HG03064 (cell line): ENCODE measurements at regions not wholly inside any gene's neighbourhood (a gene's known extent, or its start where the extent isn't known, plus 50 kb on each side); places are given as distances from the start of the nearest gene placed in this dataset.

Experiments used
- ATAC-seq: cut with Tn5 transposase; IDR thresholded peaks from one replicate; pipeline ENCODE4 v1.9.1; 2021; ENCODE audit warnings: low read depth; ENCODE audit not compliant: unreplicated experiment

DNA sequence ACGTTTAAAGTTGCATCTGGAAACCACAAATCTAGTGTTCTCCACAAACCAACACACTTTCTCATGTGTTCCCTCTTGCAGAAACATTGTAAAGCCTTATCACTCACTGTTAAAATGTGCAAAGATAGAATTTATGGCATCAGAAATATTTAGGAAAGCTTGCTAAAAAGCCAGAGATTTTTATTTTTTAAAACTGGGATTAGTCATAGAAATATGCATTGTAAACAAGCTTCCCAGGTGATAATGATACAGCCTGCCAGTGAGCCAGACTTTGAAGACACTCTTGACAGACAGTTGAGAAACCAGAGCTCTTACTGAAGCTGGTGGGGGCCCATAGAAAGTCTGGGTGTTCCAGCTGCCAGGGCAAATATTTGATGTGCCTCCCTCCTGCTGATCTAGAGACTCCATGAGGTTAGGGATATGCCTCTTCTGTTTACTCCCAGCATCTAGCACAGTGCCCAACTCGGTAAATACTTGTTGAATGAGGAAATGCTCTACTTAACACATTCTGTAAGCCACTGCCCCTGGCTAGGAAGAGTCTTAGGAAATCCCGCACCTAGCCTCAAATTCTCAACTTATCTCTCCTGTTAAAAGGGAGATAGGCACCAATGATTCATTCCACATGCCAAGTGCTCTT, 179.0 kb upstream of the RASGEF1B start:
- ATAC-seq: no peak

DNA sequence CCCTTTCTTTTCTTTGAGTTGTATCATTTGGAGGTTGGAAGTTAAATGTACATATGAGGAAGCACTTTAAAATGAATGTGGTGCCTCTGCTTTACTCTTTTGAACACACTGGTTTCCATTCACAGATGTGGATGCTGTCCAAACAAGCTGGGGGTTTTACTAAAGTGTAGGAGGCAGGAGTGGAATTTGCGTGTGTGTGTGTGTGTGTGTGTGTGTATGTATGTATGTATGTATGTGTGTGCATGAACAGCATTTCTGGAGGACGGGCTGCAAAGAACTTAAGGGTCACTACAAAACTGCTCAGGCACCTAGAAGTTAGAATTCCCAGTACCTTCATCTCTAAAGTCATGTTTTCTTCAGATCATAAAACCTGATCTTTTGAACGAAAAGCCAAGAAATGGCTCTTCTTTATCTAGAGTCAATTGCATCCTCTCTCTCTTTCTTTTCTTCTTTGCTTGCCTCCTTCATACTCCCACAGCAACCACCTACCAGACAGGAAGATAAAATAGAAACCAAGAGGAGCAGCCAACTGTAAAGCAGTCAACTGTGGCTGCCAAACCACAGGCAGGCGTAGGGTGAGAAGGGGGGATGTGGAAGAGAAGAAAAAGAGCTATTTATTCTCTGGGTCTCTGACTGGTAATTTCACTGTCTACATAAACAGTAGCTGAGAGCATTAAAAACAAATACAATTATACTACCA, 177.0 kb upstream of the RASGEF1B start:
- ATAC-seq: peak; percentile 96

DNA sequence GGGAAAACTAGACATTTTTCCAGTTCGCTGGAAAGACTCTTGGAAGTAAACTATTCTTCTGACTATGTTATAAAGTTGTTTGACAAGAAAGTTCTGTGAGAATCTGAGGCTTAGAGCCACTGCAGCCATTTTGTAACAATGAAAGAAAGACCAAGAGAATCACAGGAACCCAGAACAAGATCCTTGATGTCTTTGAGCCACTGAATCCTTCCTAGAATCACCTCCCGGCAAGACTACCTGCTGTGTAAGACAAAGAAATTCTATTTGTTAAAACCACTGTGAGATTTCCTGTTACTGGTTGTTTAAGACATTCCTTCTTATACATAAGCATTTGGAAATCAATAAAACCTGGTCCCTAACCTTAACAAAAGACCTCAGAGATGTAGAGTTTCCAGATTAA, 175.7 kb upstream of the RASGEF1B start:
- ATAC-seq: no peak

DNA sequence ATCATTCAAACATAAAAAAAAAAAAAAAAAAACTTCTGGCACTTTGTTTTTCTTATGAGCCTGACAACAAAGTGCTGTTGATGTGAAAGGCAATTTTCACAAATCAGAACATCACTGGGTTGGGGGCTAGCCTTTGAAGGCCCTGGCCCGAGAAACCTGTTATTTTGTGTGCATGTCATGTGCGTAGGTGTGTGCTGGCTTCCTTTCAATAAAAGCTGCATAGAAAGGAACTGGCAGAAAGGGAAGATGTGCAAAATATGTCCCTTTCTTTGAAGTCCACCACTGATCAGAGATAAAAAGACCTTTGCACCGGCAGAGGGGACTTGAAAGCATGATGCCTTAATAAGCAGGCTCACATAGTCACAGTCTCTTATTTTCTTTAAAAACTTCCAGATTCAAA, 170.8 kb upstream of the RASGEF1B start:
- no peak for ATAC-seq

DNA sequence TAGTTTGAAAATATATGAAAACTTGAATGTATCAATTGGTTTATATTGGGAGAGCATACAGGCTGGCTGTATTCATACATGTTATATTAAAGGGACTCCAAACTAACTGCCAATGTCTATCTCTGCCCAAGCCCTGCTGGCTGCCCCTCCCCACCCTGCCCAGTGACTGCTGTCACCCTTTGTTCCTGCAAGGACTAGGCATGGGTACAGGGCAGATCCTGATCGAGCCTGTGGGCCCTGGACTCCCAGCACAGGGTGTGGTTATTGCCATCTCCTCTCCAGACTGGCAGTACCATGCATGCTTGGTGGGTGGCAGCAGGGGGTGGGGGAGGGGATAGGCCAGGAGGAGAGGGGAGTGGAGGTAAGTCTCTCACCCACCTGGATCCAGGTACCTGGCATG, 167.5 kb upstream of the RASGEF1B start:
- ATAC-seq: no peak

DNA sequence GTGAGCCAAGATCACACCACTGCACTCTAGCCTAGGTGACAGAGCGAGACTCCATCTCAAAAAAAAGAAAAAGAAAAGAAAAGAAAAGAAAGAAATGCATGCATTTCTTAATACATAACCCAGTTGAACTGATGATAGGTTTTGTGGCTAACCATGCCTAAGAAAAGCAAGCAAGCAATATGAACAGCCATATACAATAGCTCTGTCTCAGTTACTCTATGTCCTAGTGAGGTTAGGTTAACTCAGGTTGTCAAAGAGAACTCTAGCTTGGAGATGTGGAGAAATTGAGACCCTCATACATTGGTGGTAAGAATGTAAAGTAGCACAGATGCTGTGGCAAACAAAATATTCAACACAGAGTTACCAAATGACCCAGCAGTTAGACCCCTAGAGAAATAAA, 167.0 kb upstream of the RASGEF1B start:
- ATAC-seq: no peak

DNA sequence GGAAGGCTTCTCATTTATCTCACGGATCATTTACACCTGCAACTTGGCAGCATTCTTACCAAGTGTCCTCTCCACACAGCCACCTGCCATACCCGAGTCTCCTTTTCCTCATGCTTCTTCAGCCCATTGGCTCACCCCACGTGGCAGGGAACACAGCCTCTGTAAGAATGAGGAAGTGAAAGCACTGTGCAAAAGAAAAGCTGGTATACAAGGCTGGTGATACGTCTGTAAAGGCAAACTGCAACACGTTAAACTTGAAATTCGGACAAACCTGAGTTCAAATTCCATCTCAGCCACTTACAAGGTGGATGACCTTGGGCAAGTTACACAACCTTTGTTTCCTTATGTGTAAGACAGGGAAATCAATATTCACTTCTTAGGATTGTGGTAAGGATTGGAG, 164.0 kb upstream of the RASGEF1B start:
- ATAC-seq: peak; percentile 82

DNA sequence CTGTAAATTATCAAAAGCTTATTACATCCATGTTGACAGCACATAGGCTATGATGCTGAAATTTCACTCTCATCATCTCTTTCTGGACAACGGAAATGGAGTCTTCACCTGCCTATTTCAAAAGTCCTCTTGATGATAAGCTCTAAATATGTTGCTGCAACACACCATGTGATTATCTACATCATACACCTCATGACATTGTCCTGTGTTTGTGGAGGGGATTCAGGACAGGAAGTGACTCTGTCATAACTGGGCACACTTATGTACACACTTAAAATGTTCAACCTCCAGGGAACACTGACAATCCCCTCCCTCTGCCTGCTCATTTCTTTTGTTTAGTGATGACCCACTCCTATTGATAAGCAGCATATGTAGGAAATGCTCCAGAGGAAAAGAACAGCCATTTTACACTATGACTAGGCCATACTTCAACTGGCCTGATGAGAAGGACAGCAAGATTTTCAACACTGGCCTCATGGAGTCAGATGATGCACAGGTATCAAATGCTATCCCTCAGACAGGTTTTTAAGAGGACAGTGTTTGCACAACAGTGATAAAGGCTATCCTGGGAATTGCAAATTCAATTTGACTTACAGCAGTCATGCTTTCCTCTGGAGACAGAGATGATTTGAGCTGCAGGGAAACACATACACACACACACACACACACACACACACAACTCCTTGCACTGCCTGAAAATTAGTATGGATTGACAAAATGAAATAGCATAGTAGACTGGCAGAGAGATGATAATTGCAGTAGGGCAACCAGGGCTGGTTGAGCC, 163.3 kb upstream of the RASGEF1B start:
- no peak for ATAC-seq

DNA sequence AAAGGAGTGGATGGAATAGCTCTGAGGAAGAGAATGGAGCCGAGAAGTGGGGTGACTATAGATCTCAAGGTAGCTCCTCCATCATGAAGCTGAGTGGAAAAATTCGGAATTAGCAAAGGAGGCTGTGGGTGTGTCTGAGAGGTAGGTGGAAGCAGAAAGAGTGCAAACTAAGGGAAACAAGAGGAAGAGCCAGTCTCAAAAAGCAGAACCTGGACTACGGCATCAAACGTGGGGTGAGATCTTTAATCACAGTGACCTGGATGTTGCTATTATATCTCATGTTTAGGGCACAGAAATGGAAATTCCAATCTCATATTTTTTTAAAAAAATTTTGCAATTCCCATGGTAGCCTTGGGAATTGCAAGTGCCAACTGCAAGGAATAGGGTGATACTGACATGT, 162.5 kb upstream of the RASGEF1B start:
- no peak for ATAC-seq

DNA sequence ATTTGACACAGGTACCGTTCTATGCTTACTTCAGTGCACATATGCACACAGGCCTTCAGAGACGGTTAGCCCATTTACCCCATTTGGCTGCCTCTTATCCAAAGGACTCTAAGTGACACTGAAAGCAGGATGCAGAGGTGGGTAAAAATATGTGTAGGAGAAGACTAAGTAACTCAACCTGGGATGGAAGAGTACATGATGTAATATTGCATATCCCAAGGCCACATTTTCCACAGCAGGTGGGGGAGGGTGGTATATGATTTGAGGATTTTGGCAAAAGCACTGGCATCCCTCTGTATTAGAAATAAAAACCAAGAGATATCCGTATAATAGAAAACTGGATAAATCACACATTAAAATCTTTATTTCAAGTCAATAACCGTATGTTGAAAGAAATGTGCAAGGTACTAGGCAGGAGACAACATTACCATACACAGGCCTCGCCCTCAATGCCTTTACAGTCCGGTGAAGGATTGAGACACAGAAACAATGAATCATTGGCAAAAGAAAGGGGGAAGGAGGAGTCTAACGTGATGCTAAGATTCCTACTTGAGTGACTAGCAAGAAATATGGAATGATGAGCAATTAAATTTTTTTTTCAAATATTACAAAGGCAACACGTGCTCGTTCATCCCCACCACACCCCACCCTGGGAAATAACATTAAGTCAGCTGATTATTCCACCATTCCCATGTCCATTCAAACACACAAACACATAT, 161.0 kb upstream of the RASGEF1B start:
- ATAC-seq: no peak

DNA sequence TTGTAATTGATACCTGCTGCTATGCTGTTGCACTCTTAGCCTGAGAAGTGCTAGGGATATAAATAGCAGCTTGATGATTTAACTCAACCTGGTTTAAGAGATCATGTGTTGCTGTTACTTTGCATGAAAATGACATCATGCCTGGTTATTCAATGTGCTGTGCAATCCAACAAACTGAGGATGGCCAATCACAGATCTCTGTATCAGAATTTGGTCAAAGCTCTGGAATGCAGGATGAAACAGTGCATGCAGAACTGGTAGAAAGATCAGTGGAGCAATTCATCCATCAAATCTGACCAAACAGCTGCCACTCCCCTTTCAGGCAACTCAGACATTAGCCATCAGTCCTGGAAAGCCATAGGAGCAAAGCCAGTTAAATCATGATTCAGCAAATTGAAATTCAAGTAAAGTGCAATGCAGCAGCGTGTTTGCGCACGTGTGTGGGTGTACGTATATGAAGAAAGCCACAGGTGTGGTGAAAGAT, 160.3 kb upstream of the RASGEF1B start:
- ATAC-seq: no peak

DNA sequence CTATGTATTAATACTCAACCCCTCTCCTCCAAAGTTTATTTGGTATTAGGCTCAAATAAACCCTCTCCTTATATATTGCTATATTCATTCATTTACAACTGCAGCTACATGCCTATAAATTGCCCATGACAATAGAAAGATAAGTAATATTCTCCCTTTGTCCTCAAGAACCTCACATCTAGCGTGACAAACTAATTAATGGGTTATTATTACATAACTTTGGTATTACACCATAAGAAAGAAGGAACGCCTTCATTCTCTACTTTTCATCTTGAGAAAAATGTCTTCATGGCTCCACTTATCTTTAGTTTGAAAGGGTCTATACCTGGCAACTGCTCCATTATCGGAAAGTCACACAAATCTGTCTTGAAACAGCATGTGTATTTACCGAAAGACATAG, 157.7 kb upstream of the RASGEF1B start:
- no peak for ATAC-seq

DNA sequence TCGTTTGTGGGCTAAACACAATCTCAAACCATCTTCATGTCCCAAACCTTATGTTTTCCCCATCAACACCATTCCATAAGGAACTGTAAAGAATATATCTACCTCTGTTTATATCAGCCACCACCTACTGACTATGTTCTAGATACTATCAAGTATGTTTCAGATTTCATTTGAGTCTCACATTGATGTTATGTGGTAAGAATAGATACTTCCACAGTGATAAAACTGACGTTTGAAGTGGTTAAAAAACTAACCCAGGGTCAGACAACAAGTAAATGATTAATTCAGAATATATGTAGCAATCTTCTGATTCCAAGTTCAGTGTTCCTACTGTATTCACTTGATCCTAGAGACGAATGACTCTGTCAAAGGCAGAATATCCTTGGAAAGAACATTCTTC, 156.8 kb upstream of the RASGEF1B start:
- ATAC-seq: no peak

DNA sequence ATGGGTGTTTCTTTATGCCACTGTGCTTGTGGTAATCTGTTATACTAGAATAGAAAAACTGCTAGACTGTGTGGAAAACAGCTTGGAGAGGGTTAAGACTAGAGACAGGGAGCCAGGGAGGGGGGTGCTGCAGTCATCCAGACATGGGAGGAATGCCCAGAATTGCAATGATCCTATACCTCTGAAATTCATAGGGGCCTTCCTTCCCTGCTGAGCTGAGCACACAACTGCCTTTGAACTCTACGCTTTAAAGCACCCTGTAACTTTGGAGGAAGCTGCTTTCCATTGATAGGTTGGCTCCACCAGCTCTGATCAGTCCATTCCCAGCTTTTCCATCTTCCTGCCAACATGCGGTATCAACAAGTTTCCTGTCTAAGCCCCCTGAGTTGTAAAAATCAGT, 155.9 kb upstream of the RASGEF1B start:
- ATAC-seq: no peak

DNA sequence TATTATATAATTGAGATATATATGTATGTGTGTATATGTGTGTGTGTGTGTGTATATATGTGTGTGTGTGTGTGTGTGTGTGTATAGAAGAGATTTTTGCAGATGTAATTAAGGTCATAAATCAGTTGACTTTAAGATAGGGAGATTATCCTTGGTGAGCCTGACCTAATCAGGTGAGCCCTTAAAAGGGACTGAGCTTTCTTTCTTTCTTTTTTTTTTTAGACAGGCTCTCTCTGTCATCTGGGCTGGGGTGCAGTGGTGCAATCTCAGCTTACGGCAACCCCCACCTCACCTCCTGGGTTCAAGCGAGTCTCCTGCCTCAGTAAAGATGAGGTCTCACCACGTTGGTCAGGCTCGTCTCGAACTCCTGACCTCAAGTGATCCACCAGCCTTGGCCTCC, 155.1 kb upstream of the RASGEF1B start:
- no peak for ATAC-seq

DNA sequence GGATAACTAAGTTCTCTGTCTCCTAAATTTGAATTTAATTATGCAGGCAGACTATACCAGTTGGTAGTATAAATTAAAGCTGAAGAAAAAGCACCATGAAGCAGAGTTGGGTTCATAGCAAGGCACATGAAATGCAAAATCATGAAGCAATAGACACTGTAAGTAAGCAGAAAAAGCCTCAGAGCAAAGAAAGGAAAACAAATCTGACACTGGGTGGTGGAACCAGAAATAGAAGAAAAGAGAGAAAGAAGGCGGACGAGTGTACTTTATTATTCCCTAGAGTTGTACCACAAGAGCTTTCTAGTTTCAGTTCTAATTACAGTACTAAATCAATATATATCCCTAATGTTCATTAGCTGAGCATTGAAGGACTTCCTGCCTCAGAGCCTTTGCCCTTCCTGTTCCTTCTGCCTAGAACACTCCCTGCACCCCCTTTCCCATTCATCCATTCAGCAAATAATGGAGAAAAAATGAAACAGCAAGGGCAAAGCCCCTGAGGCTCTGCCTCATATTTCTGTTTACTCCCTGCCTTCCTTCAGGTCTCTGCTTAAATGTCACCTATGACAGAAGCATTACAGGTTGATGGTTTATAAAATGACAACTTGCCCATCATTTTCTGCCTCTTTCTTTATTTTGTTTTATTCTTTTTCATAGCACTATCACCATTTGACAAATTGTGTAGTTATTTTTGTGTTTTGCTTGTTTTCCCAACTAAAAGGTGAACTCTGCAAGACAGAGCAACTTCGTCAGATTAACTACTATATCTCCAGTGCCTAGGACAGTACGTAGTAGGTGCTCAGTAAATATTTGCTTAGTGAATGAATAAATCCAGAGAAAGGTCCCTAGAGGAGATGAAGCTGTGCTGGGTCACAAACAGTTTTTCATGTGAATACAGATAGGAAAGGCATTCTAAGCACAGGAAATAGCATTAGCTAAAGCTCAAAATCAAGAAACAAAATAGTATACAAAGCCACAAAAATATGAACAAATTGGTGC, 154.0 kb upstream of the RASGEF1B start:
- ATAC-seq: no peak

DNA sequence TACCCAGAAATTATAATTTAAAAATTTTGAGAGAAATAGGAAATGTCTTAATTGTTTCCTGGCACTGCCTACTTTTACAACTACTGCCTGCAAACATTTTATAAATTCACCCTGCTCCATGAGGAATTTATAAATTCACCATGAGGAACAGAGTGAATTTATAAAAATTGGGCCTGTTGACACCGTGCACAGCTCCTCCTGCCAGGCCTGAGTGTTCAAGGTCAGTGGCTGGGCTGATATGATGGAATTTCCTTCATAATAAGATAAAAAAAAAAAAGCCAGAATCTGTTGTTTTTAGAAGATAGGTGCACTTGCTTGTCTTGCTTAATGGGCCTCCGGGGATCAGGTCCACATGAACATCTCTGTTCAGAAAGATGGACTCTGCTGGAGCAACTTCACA, 151.7 kb upstream of the RASGEF1B start:
- ATAC-seq: no peak

DNA sequence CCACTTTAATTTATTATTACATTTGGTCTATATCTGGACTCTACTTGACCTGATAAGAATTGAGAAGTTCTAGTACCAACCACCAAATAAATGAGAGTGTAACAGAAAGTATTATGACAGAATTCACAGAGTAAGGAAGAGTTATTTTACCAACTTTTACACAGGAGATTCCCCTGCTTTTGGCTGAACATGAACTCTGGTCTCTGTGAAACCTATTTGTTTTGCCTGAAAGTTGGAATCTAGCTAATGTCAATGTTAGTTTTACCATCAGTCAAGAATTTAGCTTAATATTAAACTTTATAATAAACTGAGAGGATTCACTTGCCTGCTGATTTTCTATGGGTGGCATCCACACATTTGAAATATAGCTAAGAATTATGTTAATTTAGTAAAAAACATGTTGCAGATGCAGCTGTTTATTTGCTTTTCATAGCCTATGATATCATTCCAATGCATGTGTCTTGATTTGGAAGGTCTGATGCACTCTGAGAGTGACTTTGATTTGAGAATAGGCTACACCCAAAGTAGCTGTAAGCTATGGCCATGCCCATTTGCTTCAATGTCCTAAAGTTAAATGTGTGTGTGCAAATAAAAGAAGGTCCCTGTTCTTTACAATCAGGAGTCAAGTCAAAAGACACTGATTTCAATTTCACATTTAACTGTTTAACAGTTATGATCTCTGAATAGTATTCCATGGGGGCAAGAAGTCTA, 150.9 kb upstream of the RASGEF1B start:
- ATAC-seq: no peak

DNA sequence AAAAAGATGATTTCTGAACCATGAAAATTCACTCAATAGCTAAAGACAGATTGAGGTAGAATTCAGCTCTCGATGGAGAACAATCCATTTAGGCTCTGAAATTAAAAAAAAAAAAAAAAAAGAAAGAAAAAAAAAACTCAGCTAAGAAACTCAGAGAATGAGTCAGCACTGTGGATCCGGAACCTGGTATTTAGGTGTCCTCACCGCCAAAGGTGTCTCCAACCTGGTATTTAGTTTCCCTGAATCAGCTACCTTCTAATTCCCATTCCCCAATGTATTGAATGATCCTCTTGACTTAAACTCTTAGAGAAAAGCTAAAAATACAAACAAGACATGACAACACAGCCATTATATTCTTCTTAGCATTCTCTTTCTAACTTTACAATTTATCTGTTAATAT, 150.3 kb upstream of the RASGEF1B start:
- no peak for ATAC-seq
